Stimulated activated CD4-positive, alpha-beta T cell treated with anti-CD3 and anti-CD28 coated beads, Interleukin-1b, Interleukin-23, amount 100 ng/mL, for 1 hour (primary cell): ENCODE measurements at regions not wholly inside any gene's neighbourhood (a gene's known extent, or its start where the extent isn't known, plus 50 kb on each side); places are given as distances from the start of the nearest gene placed in this dataset.
"Not testable (repeated sequence)": the region's sequence is repeated elsewhere in the genome, so short reads cannot be mapped to it uniquely, and the experiment has no call there.

Source experiments
- DNase-seq, 2 donors: peaks; one replicate each; pipeline ENCODE4 v3.0.0-alpha.2; 2020; ENCODE audit warnings: low read depth in 2 of 2

DNA sequence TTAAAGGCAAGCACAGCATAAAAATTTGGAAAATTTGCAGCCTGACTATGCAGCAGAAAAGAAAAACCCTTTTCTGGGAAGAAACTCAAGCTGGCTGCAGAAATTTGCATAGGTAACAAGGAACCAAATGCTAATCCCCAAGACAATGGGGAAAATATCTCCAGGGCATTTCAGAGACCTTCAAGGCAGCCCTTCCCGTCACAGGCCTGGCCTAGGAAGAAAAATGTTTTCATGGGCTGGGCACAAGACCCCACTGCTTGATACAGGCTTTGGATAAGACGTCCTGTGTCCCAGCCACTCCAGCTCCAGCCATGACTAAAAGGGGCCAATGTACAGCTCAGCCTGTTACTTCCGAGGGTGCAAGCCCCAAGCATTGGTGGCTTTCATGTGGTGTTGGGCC lies 717.6 kb downstream of the TDRD15 start:
- no peak for DNase-seq

DNA sequence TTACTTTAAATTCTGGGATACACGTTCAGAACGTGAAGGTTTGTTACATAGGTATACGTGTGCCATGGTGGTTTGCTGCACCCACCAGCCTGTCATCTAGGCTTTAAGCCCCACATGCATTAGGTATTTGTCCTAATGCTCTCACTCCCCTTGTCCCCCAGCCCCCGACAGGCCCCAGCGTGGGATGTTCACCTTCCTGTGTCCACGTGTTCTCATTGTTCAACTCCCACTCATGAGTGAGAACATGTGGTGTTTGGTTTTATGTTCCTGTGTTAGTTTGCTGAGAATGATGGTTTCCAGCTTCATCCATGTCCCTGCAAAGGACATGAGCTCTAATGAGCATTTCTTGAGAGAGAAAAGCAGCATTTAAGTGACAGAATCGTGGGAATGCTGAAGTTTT lies 726.6 kb downstream of the TDRD15 start:
- DNase-seq: not testable (repeated sequence)

DNA sequence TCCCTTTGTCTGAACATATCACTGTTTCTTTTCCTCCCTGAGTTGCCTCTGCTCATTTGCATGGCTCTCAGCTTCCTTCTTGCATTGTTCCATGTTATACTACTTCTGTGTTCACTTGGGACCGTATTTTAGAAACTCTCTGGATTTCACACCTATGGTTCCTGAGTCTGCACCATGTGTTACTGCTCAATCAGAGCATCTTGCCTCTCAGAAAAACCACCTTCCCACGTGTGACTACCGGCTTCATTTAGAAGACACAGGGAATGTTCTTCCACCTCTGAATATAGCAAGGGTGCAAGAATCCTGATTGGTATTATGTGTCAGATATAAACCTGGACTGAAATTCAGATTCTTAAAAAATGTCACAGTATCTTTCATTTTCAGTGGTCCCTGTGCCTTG lies 731.2 kb downstream of the TDRD15 start:
- DNase-seq: no peak

DNA sequence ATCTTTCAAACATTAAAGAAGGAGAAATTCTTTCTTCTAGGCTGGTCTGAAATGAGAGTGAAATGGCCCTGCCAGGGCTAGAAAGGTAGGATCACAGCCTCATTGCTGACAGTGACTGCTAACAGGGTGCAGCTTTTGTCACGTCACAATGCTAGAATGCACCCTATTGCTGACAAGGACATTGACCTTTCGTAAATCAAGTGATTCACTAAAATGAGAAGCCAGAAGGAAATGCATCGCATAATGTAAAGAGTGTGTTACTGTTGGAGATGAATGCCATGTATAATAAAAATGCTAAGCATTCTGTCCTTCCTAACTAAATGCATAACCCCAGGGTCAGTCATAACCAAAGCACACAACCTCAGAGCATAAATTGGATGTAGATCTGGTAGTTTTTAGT lies 732.9 kb downstream of the TDRD15 start:
- no peak for DNase-seq

DNA sequence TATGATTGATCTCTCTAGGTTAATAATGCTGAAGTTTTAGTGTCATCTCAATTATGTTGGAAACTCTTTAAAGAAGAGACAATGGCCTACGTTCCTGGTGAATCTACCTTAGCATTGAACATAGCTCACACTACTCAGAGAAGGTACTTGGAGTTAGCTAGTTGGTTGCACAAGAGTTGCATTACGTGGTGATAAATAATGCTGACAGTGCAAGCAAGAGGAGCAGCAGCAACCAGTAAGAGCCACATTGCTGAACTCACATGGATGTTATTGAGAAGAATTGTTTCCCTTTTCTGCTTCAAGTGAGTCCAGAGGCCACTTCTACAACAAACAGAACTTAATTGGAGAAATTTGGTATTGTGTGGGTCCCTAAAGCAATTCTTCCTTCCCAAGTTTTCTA lies 737.1 kb downstream of the TDRD15 start:
- no peak for DNase-seq

DNA sequence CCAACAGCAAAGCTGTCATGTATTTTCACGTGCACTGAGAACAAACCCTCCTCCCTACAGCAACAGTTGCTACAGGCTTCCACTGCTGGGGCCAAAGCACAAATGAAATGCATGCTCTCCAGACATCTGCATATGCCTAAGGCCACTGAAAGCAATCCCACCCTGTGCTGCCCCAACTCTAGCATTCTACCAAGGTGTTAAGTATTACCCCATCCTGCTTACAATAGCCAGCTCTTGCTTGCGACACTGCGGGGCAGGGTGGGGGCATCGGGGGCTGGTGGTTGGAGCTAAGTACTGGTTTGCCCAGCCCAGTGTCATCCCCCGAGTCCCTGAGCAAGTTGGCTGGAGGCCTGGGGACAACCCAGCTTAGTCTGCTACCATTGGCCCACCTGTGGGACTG lies 742.5 kb downstream of the TDRD15 start:
- DNase-seq: no peak

DNA sequence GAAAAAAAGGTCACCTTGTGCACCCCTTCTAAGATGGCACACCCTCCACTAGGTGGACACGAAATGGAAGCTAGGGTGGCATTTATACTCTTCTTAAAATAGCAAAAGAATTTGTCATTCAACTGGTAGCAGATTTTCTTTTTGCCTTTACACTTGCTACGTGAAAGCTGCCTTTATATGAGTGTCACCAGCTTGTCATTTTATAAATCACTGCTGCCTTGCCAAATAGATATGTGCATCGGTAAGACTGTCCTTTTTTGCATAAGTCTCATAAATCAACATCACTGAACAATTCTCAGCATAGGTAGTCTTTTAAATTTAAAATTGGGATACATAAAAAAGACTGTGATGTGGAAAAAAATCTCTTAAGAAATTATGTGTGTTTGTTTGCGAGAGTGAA lies 764.1 kb downstream of the TDRD15 start:
- DNase-seq: no peak

DNA sequence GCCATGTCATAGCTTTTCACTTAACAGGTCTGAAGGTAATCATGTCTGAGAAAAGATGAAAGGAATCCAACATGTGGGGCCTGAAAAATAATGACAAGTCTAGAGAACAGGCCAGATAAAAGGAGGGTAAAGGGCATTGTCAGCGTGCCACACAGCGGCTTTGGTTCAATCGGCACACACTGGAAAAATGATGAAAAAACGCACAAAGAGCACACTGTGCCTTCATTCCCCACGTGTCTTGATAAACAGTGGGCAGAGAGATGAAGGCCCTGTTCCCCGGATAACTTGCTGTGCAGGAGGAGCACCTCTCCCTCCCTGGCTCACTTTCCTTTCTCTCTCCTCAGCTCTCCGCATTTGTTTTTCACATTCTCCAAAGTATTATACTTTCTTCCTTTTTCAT lies 766.3 kb downstream of the TDRD15 start:
- no peak for DNase-seq

DNA sequence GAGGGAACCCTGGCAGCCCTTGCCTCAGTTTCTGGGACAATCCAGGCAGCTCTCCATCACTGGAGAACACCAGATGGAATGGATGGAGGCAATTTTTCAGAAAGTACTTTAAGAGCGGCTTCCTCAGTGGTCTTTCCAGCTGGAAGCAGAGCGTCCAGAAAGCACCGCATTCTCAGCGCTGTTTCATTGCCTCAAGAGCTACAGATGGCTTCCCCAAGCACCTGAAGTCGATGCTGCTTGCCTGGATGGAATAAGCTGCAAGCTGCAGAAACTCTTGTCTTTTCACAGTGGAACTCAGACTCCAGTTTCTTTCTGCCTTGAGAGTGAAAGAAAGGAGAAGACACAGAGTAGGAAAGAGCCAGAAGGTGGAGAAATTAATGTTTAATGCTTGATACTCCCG lies 766.9 kb downstream of the TDRD15 start:
- DNase-seq: no peak

DNA sequence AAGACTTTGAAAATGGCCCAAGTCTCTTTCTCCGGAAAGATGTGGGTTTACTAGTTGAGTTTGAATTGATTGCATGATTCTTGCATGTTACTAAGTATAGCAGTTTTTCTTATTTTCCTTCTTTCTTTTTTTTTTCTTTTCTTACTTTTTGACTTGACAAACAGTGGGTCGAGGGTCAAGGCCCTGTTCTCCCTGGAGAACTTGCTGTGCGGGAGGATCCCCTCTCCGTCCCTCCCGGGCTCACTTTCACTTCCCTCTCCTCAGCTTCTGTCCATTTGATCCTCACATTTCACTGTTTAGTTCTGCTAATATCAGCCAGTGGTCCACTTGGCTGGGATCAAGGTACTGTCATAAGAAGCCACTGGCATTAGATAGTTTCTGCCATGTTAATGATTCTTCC lies 767.4 kb downstream of the TDRD15 start:
- DNase-seq: no peak

DNA sequence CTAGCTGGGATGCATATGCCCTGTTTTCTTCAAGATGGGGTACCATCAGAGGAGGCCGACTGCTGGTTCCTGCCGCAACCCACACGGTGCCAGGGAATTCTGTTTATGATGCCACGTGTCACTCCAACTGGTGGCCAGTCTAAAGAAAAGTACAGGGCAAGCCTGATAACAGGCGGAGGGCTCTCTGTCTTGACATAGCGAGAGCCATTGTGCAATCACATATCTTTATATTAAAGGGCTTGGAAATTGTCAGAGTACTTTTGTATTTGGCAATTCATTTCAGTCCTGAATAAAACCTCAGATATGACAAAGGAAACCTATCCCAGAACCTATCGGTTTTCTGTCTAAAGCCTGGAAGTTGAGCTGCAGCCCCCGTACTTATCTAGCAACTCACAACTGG lies 768.4 kb downstream of the TDRD15 start:
- DNase-seq: no peak

DNA sequence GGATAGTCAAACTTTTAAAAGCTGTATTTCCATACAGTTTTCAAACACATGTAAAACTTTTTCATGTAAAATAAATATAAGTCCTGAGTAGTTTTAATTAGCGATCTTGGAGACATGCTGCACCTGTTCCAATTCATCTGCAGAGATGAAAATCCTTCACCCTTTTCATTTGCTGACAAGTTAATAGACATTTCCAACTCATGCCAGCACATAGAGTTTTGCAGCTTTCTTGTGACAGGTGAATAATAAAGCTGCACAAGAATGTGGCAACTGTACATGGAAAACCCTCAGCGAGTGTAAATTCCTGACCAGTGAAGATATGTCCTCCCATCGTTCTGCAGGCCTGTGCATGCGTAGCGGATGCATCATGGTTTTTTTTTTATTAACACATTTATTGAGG lies 771.4 kb downstream of the TDRD15 start:
- no peak for DNase-seq

DNA sequence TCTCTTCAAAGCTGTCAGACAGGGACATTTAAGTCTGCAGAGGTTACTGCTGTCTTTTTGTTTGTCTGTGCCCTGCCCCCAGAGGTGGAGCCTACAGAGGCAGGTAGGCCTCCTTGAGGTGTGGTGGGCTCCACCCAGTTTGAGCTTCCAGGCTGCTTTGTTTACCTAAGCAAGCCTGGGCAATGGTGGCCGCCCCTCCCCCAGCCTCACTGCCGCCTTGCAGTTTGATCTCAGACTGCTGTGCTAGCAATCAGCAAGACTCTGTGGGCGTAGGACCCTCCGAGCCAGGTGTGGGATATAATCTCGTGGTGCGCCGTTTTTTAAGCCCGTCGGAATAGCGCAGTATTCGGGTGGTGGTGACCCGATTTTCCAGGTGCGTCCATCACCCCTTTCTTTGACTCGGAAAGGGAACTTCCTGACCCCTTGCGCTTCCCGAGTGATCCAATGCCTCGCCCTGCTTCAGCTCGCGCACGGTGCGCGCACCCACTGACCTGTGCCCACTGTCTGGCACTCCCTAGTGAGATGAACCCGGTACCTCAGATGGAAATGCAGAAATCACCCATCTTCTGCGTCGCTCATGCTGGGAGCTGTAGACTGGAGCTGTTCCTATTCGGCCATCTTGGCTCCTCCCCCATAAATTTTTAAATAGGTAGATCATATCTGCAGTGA lies 785.1 kb downstream of the TDRD15 start:
- not testable (repeated sequence) for DNase-seq

DNA sequence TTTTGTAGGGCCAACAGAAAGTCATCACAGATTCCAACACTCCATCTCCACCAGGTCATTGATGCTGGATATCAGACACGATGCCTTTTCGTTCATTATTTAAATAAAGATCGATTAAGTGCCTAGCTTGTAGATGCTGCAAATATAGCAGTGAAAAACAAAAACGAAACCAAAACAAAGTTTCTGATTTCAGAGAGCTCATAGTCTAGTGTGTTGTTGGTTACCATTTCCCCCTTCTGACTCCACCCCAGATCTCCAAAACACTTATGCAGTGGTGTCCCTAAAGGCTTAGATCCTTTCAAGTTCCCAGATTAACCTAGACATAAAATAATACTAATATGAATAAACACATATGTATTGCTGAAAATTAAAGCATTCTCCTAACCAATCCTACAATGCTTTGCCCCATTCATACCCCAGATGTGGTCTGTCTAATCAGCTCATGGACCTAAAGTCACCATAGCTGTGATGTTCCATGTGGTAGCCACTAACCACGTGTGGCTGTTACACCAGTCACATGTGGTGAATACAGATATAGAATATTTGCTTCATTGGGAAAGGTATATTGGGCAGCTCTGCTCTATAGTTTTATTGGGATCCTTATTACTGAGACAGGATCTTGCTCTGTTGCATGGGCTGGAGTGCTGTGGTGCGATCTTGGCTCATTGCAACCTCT lies 787.2 kb downstream of the TDRD15 start:
- DNase-seq: no peak

DNA sequence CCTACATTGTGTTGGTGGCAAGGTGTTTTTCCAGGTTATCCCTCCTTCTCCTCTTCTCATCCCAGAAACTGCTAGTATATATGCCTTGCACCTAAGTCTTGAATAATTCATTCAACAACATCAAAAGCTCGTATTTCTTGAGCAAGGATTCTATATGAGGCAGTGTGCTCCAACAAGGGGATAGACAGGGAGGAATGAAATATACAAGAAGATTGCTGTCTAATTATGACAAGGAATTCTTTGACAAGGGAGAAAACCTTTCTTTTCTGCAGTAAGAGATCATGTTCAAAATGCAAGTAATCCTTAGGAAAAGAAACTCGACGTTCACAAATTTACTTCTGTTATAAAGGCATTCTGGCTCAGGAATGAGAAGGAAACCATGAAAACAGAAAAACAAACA lies 788.6 kb downstream of the TDRD15 start:
- no peak for DNase-seq

DNA sequence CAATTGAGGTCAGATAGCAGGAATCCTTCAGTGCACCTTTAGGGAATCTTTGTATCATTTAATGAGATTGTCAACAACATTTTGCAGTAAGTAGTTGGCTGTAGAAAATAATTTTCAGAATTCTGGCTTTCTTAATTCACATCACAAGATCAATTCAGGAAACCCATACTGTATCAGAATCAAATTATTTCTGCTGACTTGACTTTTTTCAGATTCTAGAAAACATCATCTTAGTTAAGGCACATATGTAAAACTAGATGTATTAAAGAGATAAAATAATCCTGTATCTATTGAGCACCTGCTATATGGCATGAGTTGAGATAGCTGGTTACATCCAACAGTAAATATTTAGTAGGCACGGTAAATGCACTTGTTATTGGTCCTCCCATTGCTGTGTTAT lies 791.4 kb downstream of the TDRD15 start:
- no peak for DNase-seq

DNA sequence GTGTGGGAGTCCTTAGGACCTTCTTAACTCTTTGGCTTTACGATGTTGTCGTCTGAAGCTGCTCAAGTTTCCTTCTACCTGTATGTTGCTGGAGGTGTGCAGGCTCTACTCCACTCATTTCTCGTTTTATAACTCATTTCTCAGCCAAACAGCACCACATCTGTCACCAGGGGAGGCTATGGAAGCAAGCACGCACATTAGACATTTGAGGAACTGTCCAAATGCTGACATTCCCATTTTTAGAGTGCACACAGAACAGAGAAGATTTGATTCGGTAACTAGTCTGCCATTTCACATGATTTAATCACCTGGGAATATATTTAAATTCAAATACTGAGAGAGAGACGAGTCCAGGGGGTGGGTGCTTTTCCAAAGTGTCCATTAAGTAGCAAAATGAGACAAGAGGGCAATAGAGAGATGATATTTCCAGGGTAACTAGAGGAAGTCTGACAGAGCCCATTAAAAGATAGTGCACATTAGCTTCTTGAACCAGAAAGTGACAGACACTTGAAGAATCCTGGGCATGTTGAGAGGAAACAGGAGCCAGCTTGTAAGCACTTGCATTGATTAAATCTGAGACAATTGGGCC lies 793.3 kb downstream of the TDRD15 start:
- no peak for DNase-seq

DNA sequence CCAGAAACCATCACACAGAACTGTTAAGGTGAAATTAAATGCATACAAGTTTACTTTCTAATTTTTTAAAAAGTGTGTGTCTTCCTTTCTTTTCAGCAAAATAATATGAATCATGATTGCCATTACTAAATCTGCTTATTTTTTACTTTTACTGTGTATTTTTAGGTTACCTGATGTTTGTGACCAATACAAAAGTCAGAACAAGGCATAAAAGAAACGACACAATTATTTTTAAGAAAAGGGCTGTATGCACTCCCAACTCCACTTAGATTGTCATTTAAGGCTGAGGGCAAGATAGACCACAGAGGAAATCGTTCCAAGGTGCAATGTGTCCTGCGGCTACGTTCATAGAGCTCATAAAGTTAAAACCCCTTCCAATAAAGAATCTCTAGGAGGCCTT lies 797.0 kb downstream of the TDRD15 start:
- DNase-seq: no peak

DNA sequence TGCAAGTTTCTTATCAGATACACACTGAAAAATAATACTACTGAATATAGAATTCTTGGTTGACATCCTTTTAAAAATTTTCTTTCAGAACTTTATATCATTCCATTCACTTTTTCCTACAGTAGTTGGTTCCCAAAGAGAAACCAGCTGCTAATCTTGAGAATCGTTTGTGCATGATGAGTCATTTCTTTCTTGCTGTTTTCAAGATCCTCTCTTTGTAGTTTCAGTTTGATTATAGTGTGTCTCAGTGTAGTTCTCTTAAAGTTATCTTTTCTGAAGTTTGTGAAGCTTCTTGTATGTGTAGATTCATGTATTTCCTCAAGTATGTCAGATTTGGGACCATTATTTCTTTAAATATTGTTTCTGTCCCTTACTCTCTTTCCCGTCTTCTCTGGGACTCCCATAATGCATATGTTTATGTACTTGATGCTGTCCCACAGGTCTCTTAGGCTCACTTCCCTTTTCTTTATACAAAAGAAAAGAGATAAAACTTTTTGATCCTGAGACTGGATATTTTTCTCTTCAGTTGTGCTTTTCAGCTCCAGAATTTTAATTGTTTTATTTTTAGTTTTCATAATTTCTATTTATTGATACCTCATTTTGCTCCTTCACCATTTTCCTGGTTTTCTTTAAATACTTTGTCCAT lies 801.0 kb downstream of the TDRD15 start:
- DNase-seq: no peak

DNA sequence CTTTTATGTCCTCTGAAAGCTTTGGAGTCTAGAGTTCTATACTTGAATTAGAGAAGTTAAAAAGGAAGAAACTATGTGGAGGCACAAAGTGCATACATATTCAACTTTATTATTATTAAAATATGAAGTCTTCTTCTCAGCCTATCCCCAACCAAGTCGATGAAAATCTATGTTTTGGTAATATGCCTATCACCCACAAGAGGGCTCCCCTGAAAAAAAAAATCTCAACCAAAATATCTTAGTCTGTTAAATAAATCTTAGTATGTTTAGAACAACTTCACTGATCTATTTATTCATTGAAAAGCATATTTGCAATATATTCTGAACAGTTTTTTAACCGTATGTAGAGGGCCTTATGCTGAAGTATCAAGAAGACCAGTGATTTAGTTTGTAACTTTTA lies 804.5 kb downstream of the TDRD15 start:
- DNase-seq: no peak

DNA sequence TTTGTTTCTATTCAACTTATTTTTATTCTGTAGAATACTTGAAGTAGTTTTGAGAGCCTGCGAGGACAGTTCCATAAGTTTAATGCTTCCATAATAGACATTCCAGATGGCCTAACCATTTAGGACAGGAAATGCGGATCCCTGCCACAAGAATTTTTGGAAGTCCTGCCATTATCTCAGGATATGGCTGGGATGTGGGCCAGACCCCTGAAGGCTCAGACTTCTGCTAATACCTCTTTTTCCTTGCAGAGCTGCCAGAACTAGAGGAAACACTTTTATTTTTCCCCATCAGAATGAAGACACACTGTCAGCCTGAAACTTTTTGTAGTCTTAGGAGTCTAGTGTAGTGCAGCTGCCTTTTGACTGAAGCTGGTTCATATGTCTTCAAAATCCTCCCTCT lies 806.5 kb downstream of the TDRD15 start:
- no peak for DNase-seq

DNA sequence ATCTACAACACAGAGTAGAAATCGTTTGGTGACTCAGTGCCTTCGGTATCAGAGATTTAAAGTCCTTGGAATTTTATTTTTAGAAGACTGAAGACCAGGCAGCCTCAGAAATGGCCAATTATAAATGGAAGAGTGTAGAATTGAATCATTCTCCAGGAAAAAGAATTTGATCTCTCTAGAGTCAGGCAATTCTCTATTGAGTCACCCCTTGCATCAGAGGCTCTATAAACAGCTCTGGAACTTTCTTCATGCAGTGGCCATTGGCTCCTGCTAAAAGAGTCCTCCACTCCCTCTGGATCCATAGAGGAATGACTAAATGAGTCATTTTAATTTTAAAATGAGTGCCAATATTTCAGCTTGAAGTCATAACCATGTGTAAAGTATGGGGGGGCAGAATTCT lies 816.2 kb downstream of the TDRD15 start:
- DNase-seq: no peak

DNA sequence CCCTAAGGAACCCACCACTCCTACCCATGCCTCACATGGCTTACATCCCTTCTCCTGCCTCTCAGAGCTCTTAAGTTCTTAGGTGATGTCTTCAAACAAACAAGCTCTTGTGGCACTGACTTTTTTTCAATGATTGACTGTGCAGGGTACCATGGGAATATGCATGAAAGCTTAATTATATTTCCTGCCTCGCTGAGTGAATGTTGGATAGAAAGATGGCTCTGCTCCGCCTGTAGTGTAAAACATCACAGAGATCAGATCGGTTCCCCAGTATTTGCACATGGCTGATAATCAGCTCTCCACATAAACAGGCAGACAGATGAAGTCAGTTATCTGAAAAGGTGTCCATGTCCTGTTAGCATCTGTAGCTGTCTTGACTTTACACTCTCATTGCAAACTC lies 820.8 kb downstream of the TDRD15 start:
- no peak for DNase-seq
